Right lobe of liver (tissue), 6 donors: ENCODE measurements at regions not wholly inside any gene's neighbourhood (a gene's known extent, or its start where the extent isn't known, plus 50 kb on each side); places are given as distances from the start of the nearest gene placed in this dataset.

Source experiments
- ATAC-seq, 4 donors: fragments of 200-7000 bp; cut with Tn5 transposase; one replicate each; pipeline ENCODE4 v1.9.1; 2020; ENCODE audit warnings: mild to moderate bottlenecking in 4 of 4, moderate library complexity in 4 of 4
- DNase-seq, 3 donors: peaks; one replicate each; pipeline ENCODE4 v3.0.0-alpha.2; 2020
- H3K27ac ChIP-seq, 3 donors: fragments of 200-600 bp; one replicate each; pipeline ENCODE4 v1.8.0; 2022
- H3K27me3 ChIP-seq, 2 donors: fragments of 200-600 bp; one replicate each; pipeline ENCODE4 v1.8.0; 2022
- H3K36me3 ChIP-seq, 4 donors: fragments of 200-600 bp; sonication (generic) in 1 of 4; one replicate each; pipeline versions ENCODE4 v1.5.1 to v1.8.0; 2017 to 2022; ENCODE audit warnings: control low read depth in 1 of 4
- H3K4me1 ChIP-seq, 4 donors: fragments of 200-600 bp; sonication (generic) in 1 of 4; one replicate each; pipeline versions ENCODE4 v1.5.1 to v1.8.0; 2017 to 2022; ENCODE audit warnings: control low read depth in 1 of 4
- H3K4me3 ChIP-seq, 3 donors: fragments of 200-600 bp; one replicate each; pipeline ENCODE4 v1.8.0; 2022
- H3K9me3 ChIP-seq, 4 donors: fragments of 200-600 bp; sonication (generic) in 1 of 4; one replicate each; pipeline versions ENCODE4 v1.5.1 to v1.8.0; 2017 to 2022; ENCODE audit warnings: control low read depth in 1 of 4
- CTCF ChIP-seq, 4 donors: fragments of 200-600 bp in 3 of 4; fragments of 450-650 bp in 1 of 4; IDR thresholded peaks; one replicate each; pipeline versions ENCODE4 v1.5.1 to v1.8.0; 2016 to 2022; ENCODE audit warnings: antibody characterized with exemption in 4 of 4, mild to moderate bottlenecking in 2 of 4
- POLR2A ChIP-seq: fragments of 450-650 bp; IDR thresholded peaks from one replicate; pipeline ENCODE4 v1.6.1; 2017; ENCODE audit warnings: antibody characterized with exemption, mild to moderate bottlenecking
- WGBS: methylation state at CpG from one replicate; pipeline ENCODE4 v1.1.6; 2018; ENCODE audit warnings: low coverage, low lambda C conversion rate; ENCODE audit not compliant: insufficient coverage; ENCODE audit errors: missing lambda C conversion rate; 5-methylcytosine and 5-hydroxymethylcytosine counted together
- intact Hi-C, 2 donors: fragments of 100-400 bp; cut with DNase I; formaldehyde crosslinking; loops; one replicate each; pipeline versions ENCODE4 v1.11.2 to v1.14.1; 2022
- donor health status: DM: no; HTN: yes; CAD: no.
- donor health status: DM: no; HTN: no; CAD: no.
- donor health status: DM: no; HTN: no; CAD: no.
- donor health status: DM: no; HTN: yes; CAD: no.
- donor health status: DM: no; HTN: yes; CAD: no.

DNA sequence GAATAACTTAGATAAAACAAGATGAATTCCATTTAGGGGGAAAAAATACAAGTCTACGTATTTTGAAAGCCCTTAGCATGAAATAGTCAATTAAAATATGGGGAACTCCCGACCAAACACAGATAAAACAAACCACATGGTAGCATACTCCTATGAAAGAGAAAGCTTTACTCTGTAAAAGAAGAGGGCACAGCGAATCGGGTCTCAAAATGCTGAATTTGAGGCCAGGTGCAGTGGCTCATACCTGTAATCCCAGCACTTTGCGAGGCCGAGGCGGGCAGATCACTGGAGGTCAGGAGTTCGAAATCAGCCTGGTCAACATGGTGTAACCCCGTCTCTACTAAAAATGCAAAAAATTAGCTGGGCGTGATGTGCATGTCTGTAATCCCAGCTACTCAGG lies 116.9 kb upstream of the TIAM1 start:
- H3K4me1 ChIP-seq, result peaks cover 0 to 7% (median 0%) of the 10 kb centered on the region in 4 donors
- intact Hi-C loops, result no loop called here
- H3K9me3 ChIP-seq, result no peaks in the 10 kb centered on the region
- 80% methylated on average over 9 of the region's 10 CpGs for WGBS
- TF ChIP-seq POLR2A (no peak), CTCF (IDR thresholded peaks at IDR 0.05) (no peak)
- no peaks in the 10 kb centered on the region for H3K36me3 ChIP-seq
- H3K27me3 ChIP-seq, result no peaks in the 10 kb centered on the region
- no peak overlapping the region for H3K27ac ChIP-seq
- DNase-seq (no peak), ATAC-seq (no peak)
- H3K4me3 ChIP-seq, result no peak overlapping the region

DNA sequence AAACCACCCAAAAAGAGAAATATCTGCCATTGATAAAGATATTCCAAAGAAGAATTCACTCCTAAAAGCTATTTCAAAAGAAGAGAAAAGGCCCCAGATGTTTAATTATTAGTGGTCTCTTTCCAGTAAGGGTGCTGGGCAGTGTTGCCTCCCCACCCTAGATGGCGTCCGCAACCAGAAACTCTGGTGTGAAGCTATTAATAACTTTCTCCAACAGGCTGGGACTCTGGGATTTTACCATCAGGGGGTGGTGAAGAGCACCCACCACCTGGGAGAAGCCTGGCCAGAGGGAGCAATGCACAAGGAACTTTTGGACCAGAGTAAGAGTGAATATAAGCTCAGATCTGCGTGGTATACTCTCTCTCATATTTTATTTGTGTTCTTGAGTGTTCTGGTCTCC lies 115.4 kb upstream of the TIAM1 start:
- H3K27ac ChIP-seq, result no peak overlapping the region
- ATAC-seq (no peak), DNase-seq (no peak)
- H3K27me3 ChIP-seq, result no peaks in the 10 kb centered on the region
- no peaks in the 10 kb centered on the region for H3K36me3 ChIP-seq
- peaks cover 0 to 7% (median 0%) of the 10 kb centered on the region in 4 donors for H3K4me1 ChIP-seq
- TF ChIP-seq CTCF (IDR thresholded peaks at IDR 0.05) (no peak), POLR2A (no peak)
- WGBS, result 60% methylated on average over 2 of the region's 3 CpGs
- intact Hi-C loops, result no loop called here
- H3K4me3 ChIP-seq, result no peak overlapping the region
- no peaks in the 10 kb centered on the region for H3K9me3 ChIP-seq

DNA sequence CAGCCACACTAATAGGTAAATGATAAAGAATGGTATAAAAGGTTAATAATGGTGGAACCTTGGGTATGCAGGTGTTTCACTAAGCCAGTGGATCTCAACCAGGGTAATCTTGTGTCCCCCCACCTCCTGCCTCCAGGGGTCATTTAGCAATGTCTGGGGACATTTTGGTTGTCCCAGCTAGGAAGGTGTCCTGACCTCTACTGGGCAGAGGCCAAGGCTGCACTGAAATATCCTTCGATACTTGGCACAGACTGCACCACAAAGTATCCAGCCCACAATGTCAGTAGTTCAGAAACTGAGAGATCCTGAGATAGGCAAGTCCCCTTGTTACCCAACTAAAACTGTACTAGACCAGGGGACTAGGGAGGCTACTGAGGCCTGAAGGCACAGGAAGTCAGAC lies 113.6 kb upstream of the TIAM1 start:
- TF ChIP-seq POLR2A (no peak), CTCF (IDR thresholded peaks at IDR 0.05) (peak in 1 of 4 donors; percentile 42)

DNA sequence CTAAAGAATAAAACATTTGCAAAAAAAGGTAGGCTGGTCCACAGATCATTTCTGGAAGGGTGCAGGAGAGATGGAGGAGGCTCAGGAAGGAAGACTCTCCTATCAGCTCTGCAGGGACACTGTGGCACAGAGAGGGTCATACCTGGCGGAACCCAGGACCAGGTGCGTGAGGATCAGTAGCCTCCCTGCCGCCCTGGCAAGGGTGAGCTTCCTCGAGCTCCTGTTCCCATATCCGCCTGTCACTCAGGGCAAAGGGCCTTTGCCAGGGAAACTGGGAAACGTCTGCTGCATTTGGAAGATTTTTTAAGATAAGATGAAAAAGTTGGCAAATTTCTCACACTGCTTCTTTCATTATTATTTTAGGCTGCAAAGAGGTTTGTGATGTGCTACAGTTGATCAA lies 112.1 kb upstream of the TIAM1 start:
- no peak overlapping the region for H3K4me3 ChIP-seq
- WGBS, result 61% methylated on average over 3 of the region's 6 CpGs
- peaks cover 0 to 7% (median 0%) of the 10 kb centered on the region in 4 donors for H3K4me1 ChIP-seq
- ATAC-seq (no peak), DNase-seq (no peak)
- H3K36me3 ChIP-seq, result no peaks in the 10 kb centered on the region
- H3K27ac ChIP-seq, result no peak overlapping the region
- no peaks in the 10 kb centered on the region for H3K27me3 ChIP-seq
- intact Hi-C loops, result no loop called here
- no peaks in the 10 kb centered on the region for H3K9me3 ChIP-seq
- TF ChIP-seq CTCF (IDR thresholded peaks at IDR 0.05) (no peak), POLR2A (no peak)

More for the DNA sequence above, 113.6 kb upstream of the TIAM1 start:
- no peak overlapping the region for H3K4me3 ChIP-seq
- ATAC-seq (peak; percentile 45 to 86 (median 62)), DNase-seq (no peak)
- H3K4me1 ChIP-seq, result peaks cover 0 to 7% (median 0%) of the 10 kb centered on the region in 4 donors
- no peak overlapping the region for H3K27ac ChIP-seq
- intact Hi-C loops, result no loop called here
- H3K36me3 ChIP-seq, result no peaks in the 10 kb centered on the region
- WGBS, result 33% methylated on average over 1 of the region's 1 CpG
- H3K9me3 ChIP-seq, result no peaks in the 10 kb centered on the region
- H3K27me3 ChIP-seq, result no peaks in the 10 kb centered on the region

DNA sequence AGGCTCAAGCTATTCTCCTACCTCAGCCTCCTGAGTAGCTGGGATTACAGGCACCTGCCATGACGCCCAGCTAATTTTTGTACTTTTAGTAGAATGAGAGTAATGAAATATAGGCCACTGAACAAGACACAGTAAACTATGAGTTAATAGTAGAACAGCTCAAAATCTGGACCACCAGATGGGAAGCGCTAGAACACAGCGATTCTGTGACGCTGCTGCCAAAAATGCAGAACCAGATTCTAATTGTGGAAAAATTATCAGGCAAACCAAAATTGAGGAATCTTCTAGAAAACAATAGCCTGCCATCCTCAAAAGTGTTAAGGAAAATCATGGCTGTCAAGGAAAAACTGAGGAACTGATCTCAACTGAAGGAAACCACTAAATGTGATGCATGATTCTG lies 111.4 kb upstream of the TIAM1 start:
- no peak for TF ChIP-seq POLR2A
- no peak for TF ChIP-seq CTCF (IDR thresholded peaks at IDR 0.05)
- intact Hi-C loops, result no loop called here
- DNase-seq (no peak), ATAC-seq (no peak)
- Histone ChIP-seq H3K27ac (no peak overlapping the region), H3K9me3 (no peaks in the 10 kb centered on the region), H3K4me3 (no peak overlapping the region), H3K36me3 (no peaks in the 10 kb centered on the region), H3K27me3 (no peaks in the 10 kb centered on the region), H3K4me1 (peaks cover 0 to 7% (median 0%) of the 10 kb centered on the region in 4 donors)
- 54% methylated on average over 4 of the region's 4 CpGs for WGBS
